HG02981 (cell line): ENCODE measurements at regions not wholly inside any gene's neighbourhood (a gene's known extent, or its start where the extent isn't known, plus 50 kb on each side); places are given as distances from the start of the nearest gene placed in this dataset.

Source experiments
- ATAC-seq: cut with Tn5 transposase; IDR thresholded peaks from one replicate; pipeline ENCODE4 v1.9.1; 2021; ENCODE audit warnings: mild to moderate bottlenecking, moderate library complexity; ENCODE audit not compliant: unreplicated experiment

GRCh38 chrX:68897118-68897945 is 68.5 kb downstream of the EFNB1 start:
- no peak for ATAC-seq

DNA sequence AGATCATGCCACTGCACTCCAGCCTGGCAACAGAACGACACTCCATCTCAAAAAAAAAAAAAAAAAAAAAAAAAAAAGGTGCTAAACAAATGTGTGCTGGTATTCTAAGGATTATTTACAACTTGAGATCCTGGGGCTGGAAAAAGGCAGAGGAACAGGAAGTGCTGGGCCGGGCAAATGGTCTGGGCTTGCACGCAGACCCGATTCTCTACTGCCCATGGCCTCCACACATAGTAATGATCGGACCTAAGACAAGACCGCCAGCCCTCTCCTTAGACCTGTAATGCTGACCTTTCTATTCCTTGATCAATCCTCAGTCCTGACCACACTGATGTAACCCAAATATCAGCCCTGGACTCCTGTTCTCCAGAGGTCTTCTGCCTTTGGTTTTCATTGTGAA is 67.8 kb downstream of the EFNB1 start:
- ATAC-seq = no peak

- ATAC-seq = no peak
Observed at GRCh38 chrX:68895778-68896177, 67.0 kb downstream of the EFNB1 start.

- no peak for ATAC-seq
Observed at GRCh38 chrX:68895341-68895755, 66.5 kb downstream of the EFNB1 start.

GRCh38 chrX:68894513-68895340 is 65.9 kb downstream of the EFNB1 start:
- no peak for ATAC-seq

DNA sequence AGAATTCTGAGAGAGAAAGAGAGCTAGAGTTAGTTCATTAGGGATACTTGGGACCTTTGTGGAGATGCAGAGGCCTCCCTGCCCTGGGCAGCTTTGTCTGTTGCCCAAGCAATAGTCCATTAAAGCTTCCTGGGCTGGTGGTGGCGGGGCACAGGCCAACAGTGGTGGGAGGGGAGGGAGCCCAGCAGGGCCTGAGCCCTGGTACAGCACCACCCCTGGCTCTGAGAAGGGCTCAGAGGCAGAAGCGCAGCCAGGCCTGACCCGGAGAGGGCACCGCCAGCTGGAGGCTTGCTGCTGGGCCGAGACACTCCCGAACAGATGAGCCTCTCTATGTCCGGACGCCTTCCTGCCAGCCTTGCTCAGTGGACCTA is 65.3 kb downstream of the EFNB1 start:
- no peak for ATAC-seq

DNA sequence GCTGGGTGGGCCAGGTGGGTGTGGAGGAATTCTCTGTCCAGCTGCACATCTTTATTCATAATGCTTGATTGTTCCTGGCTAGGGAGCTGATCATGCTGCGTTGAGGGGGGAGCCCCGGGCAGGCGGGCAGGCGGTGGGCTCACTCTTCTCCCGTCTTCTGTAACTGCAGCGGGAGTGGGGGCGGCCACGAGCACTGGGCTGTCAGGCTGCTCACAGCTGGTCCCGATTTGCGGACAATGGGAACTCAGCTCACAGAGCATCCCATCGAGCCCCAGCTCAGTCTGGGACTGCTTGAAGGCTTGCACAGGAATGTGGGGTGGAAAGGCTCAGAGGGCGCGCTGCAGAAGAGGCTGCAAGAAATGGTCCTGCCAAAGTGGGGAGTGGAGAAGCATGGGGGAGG is 63.8 kb downstream of the EFNB1 start:
- ATAC-seq = no peak

- ATAC-seq = no peak
Observed at GRCh38 chrX:68892134-68892533, 63.3 kb downstream of the EFNB1 start.
